ENCODE measurements at regions not wholly inside any gene's neighbourhood (a gene's known extent, or its start where the extent isn't known, plus 50 kb on each side); places are given as distances from the start of the nearest gene placed in this dataset.

DNA sequence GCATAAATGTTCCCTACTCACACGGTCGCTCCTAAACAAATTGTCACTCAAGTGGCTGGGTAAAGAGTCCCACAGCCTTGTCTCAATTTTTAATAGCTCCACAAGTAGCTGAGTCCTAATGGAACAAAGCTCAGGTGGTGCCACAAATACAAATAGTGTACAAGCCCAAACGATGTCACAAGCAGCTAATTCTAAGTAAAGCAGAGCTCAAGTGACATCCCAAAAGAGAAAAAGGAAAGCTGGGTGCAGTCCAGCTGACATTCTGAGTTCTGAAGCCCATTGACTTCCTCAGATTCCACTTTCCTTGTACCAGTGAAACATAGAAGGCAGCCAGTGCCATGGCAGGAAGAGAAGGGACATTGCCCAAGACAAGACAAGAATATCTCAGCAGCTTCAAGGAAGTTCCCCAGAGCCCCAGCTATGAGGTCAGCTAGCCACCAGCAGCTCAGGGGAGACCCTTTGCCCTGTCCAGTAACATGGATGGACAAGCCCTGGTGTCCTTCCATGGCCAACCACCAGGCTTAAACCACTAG is 231.2 kb upstream of the SGCD start:
- no peak for DNase-seq

DNA sequence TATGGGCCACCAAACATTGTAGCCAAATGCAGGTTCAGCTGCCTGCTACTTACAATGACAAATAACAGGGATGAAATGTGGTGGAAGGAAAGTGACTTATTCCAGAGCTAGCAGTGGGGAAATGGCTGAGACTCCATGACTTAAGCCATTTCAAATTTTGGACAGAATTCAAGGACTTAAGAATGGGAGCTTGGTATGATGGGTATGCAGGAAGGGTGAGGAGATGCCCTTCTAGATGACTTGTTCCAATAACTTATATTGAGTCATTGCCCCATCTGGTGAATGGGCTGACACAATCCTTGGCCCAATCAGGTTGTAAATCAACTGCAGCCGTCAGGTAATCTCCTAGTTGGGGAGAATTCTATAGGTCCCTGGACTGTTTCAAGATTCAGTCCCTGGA is 230.7 kb upstream of the SGCD start:
- no peak for DNase-seq

DNA sequence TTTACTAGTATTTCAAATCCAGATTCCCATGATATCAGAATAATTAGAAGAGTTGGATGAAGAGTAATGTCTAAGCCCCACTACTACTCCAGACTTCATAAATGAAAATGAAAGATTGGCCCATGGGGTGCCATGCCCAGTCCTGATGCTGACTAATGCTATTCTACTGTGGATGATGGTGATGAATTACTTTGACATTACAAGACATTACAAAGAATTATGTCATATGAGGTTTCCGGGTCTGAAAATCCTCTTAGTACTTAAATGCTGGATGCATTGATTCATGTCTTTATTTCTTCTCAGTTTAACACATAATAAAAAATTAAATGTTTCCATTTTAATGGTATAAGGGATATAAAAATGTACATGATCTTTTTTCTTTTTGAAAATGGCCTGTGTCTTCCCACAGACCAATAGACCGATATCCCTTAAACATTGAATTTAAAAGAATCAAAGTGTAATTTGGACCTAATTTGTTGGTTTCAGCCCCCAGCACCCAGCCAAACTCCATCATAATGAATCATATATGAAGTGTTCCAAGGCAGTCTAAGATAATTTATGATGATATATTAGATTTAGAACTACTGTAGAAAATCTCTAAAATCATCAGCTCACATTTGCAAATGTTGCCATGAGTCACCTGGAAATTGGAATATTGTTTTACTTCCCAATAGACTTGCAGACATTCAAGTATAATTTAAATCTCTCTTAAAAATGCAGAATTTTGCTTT is 223.6 kb upstream of the SGCD start:
- DNase-seq = no peak

DNA sequence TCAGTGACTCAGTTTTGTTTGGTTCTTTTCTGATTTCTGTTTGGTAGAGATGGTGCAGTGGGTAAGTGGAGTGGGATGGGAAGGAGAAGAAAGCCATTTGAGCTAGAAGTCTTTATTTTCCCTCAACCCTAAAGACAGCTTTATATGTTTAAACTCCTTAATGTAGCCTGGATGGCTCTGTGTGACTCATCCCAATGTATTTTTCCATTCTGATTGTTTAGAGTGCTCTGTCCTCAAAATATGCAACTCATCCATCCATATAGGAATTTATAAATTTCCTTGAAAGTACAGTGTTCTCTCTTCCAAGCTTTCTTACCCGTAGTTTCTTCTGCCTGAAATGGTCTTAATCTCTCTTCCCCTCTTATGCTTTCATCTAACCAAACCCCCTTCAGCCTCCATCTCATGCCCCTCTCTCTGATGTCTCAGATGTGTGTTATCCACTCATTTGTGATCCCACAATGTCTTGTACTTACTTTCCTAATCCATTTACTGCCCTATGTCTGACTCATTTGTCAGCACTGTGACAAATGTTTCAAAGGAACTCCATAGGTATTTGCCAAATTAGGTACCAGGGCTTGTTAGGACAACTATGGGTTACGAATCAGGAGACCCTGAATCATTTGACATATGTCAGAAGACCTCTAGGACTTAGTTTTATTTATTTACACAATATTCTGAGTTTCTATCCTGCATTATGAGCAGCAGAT is 217.5 kb upstream of the SGCD start:
- DNase-seq = no peak

DNA sequence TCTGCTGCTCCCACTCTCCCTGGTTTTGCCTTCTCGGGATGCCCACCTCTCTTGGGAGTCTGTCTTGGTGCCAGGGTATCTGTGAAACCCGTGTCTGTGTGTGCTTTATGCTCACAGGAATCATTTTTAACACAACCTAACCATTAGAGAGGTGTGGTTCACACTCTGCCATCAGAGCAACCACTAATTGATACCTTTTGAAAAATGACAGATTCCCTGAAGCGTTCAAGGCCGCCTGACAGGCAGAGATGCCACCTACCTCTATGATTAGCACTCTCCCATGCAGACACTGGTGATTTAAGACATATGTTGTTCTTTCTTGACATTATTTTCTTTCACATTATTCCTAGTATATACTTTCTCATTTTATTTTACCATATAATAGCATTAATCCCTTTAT is 207.3 kb upstream of the SGCD start:
- no peak for DNase-seq

DNA sequence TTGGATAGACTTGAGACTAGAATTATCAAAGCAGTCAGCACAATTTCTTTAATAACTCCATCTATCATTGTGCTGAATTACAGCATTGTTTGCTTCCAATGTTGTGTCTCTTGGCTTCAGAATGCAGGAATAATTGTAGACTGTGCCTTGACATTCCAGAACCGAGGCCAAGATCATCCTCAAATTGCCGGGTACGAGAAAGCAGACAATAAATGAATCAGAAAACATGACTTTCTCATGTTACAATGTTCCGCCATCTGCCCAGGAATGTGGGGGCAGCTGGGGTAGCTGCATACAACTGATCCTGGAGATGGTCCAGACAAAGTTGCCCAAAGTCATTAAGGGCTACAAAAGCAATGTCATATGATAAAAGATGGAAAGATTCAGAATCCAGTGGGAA is 206.2 kb upstream of the SGCD start:
- no peak for DNase-seq

DNA sequence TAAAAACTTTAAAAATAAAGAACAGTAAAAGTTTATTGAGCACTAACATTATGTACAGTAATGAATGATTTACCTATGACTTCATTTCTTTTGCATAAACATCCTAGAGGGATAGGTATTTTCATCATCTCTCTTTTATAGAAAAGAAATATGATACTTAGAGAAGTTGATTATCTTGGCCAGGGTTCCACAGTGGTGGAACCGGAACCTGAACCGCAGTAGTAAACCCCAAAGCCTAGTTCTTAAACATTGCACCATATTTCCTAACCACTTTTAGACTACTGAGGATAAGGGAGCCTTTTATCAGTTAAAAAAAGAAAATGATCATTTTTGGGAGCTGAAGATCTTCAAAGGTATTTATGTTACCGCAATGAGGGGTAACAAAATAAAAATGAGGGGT is 205.7 kb upstream of the SGCD start:
- no peak for DNase-seq

DNA sequence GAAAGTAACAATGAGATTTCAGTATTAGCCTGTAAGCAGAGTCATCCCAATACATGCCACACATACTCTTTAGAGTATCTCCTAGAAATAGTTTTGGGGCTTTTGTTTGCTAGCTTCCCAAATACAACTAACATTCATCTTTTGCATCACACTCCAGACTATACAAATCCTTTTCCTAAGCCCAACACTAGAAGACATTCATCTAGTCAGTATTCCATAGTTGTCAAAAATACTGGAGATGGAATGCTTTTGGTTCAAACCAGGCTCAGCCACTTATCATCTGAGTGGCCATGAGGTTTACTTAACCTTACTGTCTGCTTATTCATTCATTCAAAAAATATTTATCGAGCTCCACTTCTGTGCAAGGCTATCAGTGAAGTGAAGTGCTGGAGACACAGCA is 205.1 kb upstream of the SGCD start:
- no peak for DNase-seq

DNA sequence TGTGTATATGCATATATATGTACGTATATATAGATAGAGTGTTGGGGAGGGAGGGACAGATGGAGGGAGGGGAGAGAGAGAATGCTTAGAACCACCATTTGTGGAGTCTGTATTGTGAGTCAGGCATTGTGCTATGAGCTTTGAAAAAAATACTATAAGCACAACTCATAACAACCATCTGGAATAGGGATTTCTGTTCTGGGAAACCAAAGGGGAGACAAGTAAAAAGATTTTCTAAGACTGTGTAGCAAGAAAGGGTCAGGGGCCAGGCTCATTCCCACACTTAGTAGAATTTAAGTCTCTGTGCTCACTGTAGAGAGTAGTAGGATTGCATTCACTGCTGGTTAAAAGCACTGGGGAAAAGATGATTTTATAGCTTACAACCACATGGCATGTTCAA is 202.3 kb upstream of the SGCD start:
- DNase-seq = no peak

DNA sequence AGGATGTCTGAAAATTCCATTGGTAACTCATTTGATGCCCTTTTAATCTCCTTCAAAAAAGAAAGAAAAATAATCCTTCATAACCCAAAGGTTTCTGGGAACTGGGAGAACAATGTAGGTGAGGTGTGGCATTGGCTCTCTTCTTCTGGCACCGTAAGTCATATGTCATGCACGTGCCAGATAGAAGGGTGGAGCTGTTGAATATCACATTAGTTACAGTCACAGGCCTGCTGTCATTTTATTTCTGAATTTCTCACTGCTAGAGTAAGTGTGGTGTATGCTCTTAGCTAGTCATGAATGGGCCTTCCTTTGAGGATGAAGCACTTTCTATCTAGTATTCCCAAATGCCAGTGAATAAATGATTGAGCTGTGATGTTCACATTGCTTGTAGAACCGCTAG is 201.8 kb upstream of the SGCD start:
- no peak for DNase-seq

DNA sequence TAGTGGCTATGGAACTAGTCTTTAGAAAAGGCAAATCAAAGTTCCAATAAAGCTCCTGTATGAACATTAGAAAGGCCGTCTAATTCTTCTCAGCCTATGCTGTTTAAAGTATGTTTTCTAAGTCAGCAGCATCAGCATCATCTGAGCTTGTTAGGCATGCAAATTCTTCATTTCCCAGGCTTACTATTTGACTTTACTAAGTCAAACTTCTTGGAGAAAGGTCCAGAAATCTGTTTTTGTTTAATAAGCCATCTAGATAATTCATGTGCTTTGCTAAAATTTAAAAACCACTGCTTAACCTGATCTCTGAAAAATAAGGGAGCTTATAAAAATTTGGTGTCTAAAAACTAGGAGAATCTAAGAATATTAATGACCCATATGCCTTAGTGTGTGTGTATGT is 200.2 kb upstream of the SGCD start:
- no peak for DNase-seq

DNA sequence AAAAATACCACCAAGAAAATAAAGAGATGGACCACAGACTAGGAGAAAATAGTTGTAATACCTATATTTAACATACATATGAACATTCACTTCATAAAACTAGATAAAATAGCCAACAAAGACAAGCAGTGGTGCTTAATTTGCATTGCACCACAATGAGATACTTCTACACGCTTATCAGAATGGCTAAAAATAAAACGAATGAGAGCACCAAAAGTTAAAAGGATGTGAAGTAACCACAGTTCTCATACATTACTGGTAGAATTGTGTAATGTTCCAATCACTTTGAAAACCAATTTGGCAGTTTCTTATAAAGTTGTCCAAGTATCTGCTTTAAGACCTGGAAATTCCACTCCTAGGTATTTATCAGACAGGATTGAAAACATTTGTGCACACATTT is 198.9 kb upstream of the SGCD start:
- no peak for DNase-seq

DNA sequence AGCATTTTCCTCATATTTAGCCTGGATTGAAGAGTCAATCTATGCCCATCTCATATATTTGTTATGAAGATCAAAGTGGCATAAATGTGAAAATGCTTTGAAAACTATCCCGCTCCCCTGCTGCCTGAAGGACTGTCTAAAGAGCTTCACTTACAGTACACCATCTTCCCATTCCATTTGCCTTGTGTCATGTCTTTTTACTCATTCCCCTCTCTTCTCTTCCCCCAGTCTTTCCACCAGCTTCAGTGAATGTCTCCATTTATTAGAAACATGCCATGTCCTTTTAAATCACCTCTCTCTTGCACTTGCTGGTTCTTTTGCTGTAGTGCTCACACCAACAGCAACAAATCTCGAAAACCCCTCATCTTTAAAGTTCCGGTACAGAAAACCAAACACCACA is 192.7 kb upstream of the SGCD start:
- DNase-seq = no peak

DNA sequence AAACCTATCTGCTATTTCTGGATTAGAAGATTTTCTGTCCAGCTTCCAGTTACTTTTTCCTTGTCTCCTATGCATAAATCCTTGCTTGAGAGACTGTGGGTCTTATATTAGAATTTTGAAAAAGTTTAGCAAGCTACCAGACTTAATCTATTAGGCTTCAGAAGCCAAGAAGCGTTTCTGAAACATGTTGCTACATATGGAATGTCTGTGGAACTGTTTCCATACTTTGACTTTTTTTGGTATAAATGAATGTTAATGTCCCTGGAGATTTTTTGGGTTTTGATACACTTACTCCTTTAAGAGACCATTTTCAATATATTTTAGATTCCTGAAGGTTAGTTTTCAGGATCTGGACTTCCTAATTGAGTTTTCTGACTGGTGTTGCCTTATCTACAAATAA is 191.4 kb upstream of the SGCD start:
- no peak for DNase-seq

DNA sequence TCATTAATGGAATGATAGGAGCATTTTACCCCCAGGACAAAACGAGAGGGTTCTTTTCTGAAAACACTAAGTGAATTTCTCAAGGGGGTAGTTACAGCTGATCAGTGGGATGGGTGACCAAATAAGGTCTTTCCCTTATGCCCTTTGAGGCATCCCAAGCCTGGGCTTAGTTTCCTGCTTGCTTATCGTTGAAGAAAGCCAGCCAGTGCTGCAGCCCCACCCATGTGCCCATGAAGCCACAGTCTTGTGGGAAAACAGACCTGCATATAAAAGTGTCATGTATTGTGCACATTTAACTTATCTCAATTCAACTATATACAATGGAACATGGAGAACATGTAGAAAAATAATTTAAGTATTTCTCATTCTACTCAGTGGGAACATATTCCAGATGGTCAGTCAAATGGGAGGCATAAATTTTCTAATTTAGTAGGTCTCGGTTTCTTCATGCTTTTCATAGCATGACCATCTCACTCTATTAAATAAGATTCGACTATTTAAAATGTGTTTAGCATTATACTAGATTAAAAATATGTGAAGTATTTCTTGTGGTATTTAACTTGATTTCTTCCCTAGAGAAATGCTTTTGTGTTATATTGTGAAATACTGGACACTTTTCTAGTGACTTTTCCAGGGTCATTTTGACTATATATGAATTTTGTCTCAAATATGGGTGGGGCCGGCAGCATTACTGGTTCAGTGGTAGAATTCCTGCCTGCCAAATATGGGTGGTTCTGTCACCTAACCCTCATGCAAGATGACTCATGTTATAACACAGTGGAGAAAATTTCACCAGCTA is 189.7 kb upstream of the SGCD start:
- no peak for DNase-seq

DNA sequence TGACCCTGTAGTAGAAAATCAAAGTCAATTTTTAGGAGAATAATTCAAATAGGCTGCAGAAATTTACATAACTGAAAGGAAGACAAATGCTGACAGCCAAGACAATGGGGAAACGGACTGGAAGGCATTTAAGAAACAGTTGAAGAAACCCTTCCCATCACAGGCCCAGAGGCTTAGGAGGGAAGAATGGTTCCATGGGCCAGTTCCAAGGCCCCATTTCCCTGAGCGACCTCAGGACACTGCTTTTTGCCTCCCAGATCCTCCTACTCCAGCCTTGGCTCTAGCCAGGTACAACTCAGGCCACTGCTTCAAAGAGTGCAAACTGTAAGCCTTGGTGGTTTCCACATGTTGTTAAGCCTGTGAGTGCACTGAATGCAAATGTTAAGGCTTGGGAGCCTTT is 184.1 kb upstream of the SGCD start:
- DNase-seq = no peak

DNA sequence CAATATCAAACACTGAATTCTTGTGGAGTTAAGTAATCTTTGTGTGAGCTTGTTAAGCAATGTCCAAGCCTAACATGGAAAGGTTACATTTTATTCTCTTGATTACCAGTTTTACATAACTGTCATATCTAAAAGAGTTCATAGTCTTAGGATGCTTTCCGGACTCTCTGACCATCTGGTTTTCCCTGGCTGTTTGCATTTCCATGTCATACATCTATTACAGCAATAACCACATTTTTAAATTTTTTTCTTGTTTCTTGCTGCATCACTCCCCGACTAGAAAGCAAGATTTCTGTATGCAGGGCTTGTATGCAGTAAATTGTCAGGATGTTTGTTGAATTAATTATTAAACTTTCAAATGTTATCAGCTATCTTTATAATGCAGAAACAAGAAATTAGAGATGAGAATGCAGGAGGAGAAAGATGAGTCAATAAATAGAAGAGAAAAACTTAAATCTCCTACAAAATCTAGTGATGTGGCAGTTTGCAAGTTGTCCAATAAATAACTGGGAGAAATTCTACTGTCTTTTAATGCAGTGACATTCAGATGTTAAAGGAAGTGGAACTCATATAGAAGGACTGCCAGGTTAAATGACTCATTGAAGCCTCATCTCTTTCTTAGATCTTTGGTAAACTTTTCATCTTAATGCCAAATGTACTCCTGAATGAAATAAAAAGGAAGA is 179.6 kb upstream of the SGCD start:
- DNase-seq = no peak

DNA sequence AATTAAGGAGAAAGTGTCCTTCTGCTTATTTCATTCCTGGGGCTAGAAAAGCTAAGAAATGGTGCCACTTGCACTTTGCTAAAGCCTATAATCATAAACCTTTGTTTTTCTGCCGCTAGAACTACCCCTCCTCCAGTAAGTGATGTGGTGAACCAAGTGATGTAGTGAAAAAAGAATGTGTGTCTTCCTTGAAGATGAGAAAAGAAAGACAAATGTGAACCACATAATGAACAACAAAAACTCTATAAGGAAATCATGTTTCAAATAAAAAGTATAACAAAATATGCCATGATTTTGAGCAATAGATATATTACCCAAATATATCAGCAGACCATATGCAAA is 179.0 kb upstream of the SGCD start:
- no peak for DNase-seq

DNA sequence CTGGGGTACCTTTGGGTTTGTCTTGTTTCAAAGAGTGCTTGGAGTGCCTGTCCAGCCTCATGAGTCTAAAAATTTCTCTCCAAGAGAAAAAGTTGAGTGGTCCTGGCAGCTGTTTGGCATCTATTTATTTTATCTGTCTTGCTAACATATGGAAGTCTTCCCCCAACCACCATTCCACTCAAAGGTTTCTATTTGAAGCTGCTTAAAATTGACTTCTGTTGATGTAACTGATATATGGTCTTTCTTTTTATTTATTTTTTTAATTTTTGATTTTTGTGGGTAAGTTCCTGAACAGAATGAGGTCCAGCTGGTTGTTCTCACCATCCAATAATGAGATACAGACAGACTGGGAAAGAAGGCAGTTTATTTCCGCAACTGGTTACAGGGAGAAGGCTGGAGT is 178.7 kb upstream of the SGCD start:
- DNase-seq = no peak

DNA sequence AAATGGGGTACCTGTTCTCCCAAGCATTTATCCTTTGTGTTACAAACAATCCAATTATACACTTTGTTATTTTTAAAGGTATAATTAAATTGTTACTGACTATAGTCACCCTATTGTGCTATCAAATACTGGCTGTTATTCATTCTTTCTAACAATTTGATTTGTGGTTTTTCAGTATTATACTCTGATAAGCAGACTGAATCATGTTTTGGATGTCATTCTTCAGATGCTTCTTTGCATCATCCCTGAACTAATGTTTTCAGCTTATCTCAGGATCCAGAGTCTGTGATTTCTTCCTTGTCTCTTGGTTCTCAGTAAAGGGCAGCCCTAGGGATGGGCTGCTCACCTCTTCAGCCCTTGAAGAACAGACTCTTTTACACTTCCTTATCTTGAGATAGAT is 177.8 kb upstream of the SGCD start:
- DNase-seq = no peak

DNA sequence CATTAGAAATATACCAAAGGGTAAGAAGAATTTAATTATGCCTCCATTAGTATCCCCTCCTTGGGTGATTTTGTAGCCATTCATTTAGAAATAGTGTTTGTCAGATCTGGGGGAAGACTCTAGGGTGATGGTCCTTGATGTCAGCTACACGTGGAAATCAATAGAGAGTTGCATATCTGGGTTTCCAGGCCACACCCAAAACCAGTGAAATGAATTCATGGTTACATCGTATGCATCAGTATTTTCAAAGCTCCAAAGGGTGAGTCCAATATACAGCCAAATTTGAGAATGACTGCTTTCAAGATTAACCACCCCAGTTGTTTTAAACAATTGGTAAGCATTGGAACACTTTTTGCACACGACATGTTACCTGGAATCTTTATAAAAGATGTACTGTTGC is 173.4 kb upstream of the SGCD start:
- no peak for DNase-seq

DNA sequence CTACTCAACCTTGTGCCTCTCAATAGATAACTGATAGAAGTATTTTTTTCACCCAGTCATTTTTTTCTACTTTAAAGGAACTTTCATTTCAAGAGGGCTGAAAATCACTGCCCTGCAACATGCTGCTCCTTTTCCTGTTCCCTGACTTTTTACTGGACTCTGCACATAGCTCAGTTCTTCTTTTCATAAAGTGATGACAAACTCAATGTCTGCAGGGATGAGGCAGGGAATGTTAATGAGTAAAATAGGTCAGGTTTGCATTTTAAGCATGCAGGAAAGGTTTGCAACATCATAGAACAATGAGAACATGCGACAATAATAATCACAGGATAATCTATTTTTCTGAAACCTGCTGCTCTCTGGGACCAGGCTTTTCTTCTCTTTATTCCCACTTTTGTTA is 172.2 kb upstream of the SGCD start:
- DNase-seq = no peak

DNA sequence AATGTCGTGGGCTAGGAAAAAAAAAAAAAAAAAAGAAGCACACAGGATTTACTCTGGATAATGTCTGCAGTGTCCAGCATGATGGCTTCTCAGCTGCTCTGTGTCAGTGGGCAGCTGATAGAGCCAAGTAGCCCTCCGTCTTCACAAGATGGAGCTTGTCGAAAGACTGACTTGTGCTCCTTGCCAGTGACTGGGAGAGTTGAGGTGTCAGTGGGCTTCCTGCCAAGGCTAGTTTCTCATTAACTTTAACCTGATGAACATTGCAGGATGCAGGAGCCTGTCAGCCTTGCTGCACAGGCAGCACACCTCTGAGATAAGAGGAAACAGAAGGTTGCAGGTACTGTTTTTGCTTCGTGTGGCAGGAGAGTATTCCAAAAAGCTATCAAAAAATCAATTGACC is 171.4 kb upstream of the SGCD start:
- DNase-seq = no peak

Measured in inflammatory macrophage treated with lipopolysaccharide for 1 hour (primary cell).